ENCODE measurements at regions not wholly inside any gene's neighbourhood (a gene's known extent, or its start where the extent isn't known, plus 50 kb on each side); places are given as distances from the start of the nearest gene placed in this dataset.
A peak's percentile ranks its signal among the peaks of the same experiment; 100 is the strongest.
"Not testable (repeated sequence)": the region's sequence is repeated elsewhere in the genome, so short reads cannot be mapped to it uniquely, and the experiment has no call there.

- CTCF ChIA-PET; H3K4me3 ChIP-seq; H3K4me2 ChIP-seq; ATAC-seq; POLR2A ChIA-PET; H3K27ac ChIP-seq; FAIRE-seq; H3K9me3 ChIP-seq; H3K4me1 ChIP-seq; DNase-seq (ENCODE audit: low read depth in 1 of 2, low spot score in 1 of 2): not testable (repeated sequence)
- no CpG with 5 or more reads among the region's 35 CpGs for WGBS (ENCODE audit: missing lambda C conversion rate)
These were observed 1386.9 kb upstream of the PCDH10 start for GRCh38 chr4:131762234-131762633.

GRCh38 chr4:131764730-131765129 is 1384.4 kb upstream of the PCDH10 start:
- Histone ChIP-seq H3K27ac (no peak overlapping the region), H3K4me2 (no peak overlapping the region), H3K9me3 (no peaks in the 10 kb centered on the region), H3K4me1 (no peaks in the 10 kb centered on the region), H3K4me3 (no peak overlapping the region)
- 70% methylated on average over 17 of the region's 28 CpGs for WGBS (ENCODE audit: missing lambda C conversion rate)
- ATAC-seq, result no peak
- no peak for FAIRE-seq
- ChIA-PET POLR2A (no interaction called here), CTCF (no interaction called here)
- no peak for DNase-seq (ENCODE audit: low read depth in 1 of 2, low spot score in 1 of 2)
- TF ChIP-seq USF2 (IDR thresholded peaks at IDR 0.05) (no peak), POLR2AphosphoS2 (conservative IDR thresholded peaks at IDR 0.05; ENCODE audit: low read length) (no peak), EHMT2 (IDR thresholded peaks at IDR 0.05; ENCODE audit: low read depth) (no peak), PBX3 (IDR thresholded peaks at IDR 0.05) (no peak), FOSB (CRISPR knock-in tag; IDR thresholded peaks at IDR 0.05) (no peak), HOXB13 (CRISPR knock-in tag; IDR thresholded peaks at IDR 0.05; ENCODE audit: low read depth) (no peak), HDAC2 (IDR thresholded peaks at IDR 0.05) (no peak), E2F6 (IDR thresholded peaks at IDR 0.05; ENCODE audit: borderline replicate concordance, low read depth) (no peak), ZC3H11A (IDR thresholded peaks at IDR 0.05) (no peak), ESRRA (IDR thresholded peaks at IDR 0.05; ENCODE audit: borderline replicate concordance, low read length) (no peak), MAFK (IDR thresholded peaks at IDR 0.05; ENCODE audit: partially characterized antibody) (no peak), CEBPB (IDR thresholded peaks at IDR 0.05) (no peak), ATOH8 (CRISPR knock-in tag; IDR thresholded peaks at IDR 0.05; ENCODE audit: low read depth) (no peak), CBX2 (IDR thresholded peaks at IDR 0.05; ENCODE audit: borderline replicate concordance, low read depth) (no peak)

GRCh38 chr4:131774382-131774781 is 1374.7 kb upstream of the PCDH10 start:
- H3K4me2 ChIP-seq, H3K27ac ChIP-seq, CTCF ChIA-PET, FAIRE-seq, POLR2A ChIA-PET, H3K4me1 ChIP-seq, H3K9me3 ChIP-seq, ATAC-seq, H3K4me3 ChIP-seq: not testable (repeated sequence)
- WGBS (ENCODE audit: missing lambda C conversion rate), result 0% methylated on average over 3 of the region's 3 CpGs
- peak in 1 of 2 experiments; percentile 13 for DNase-seq (ENCODE audit: low read depth in 1 of 2, low spot score in 1 of 2)

- ATAC-seq; H3K4me3 ChIP-seq; POLR2A ChIA-PET; FAIRE-seq; H3K4me2 ChIP-seq; CTCF ChIA-PET; H3K9me3 ChIP-seq; H3K4me1 ChIP-seq; DNase-seq (ENCODE audit: low read depth in 1 of 2, low spot score in 1 of 2); H3K27ac ChIP-seq: not testable (repeated sequence)
- WGBS (ENCODE audit: missing lambda C conversion rate), result 30% methylated on average over 3 of the region's 3 CpGs
These were observed 1338.5 kb upstream of the PCDH10 start for GRCh38 chr4:131810565-131810964.

Small RNA genes in the stretch of these regions (small RNA-seq; reads per million reads assigned to genes)
- gene AC105424.1 (0 reads per million in 6 experiments), gene RF00156 (0 to 0.04 (median 0) reads per million in 6 experiments), gene RN7SL205P (0 reads per million in 6 experiments), gene RNU6-224P (0 reads per million in 6 experiments)

All from A549 (cell line).